ENCODE measurements at regions not wholly inside any gene's neighbourhood (a gene's known extent, or its start where the extent isn't known, plus 50 kb on each side); places are given as distances from the start of the nearest gene placed in this dataset.

DNA sequence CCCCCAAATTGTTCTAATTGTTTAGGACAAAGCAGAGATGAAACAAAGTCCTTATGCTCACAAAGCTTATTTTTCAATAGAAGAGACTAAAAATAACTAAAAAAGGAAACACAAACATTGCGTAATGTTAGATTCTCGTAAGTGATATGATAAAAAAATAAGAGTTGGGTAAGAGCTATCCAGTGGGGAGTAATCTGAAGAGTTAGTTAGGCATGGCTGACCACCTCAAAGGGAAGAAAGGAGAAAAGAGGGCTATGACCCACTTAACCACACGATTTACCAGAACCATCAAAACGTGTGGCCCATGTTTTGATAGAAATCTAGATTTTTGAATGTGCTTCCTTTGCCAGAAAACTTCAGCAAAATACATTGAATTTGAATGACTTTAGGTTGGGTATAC is 1296.8 kb upstream of the NUDT12 start:
- no peak for TF ChIP-seq GATA3 (IDR thresholded peaks at IDR 0.05; ENCODE audit: low read depth, low read length)
- TF ChIP-seq GATA2 (IDR thresholded peaks at IDR 0.05; ENCODE audit: low read depth, low read length), result no peak
